HEK293 (cell line): ENCODE measurements at regions not wholly inside any gene's neighbourhood (a gene's known extent, or its start where the extent isn't known, plus 50 kb on each side); places are given as distances from the start of the nearest gene placed in this dataset.

Source experiments
- CTCF ChIA-PET: fragments of 350-600 bp; formaldehyde crosslinking; extraction: SDS; loops from one replicate; lab custom pipeline; 2021; ENCODE audit warnings: antibody characterized with exemption; lab: Yijun Ruan, JAX
- POLR2A ChIA-PET: fragments of 300-600 bp; formaldehyde crosslinking; extraction: SDS; loops from one replicate; lab custom pipeline; 2020; ENCODE audit warnings: antibody characterized with exemption, inconsistent platforms; lab: Yijun Ruan, JAX
- H3K27ac ChIP-seq: fragments of 200-500 bp; sonication (Bioruptor generic); 2 replicates; pipeline ENCODE4 v1.5.1; 2014; ENCODE audit warnings: low read depth, low read length, control low read depth, inconsistent platforms; ENCODE audit errors: extremely low read depth
- H3K36me3 ChIP-seq, 2 experiments: fragments of 200-500 bp in 1 of 2; sonication (Bioruptor generic) in 1 of 2; 1 replicate in 1 of 2; 2 replicates in 1 of 2; pipeline ENCODE4 v1.5.1; 2014 to 2017; ENCODE audit warnings: inconsistent platforms in 2 of 2, low read length in 2 of 2; ENCODE audit not compliant: control insufficient read depth in 2 of 2, insufficient read depth in 1 of 2
- H3K4me1 ChIP-seq: fragments of 200-500 bp; sonication (Bioruptor generic); 2 replicates; pipeline ENCODE4 v1.5.1; 2014; ENCODE audit warnings: mild to moderate bottlenecking, low read length, inconsistent platforms; ENCODE audit not compliant: control insufficient read depth, insufficient read depth
- H3K4me3 ChIP-seq: 2 replicates; pipeline ENCODE4 v1.5.1; 2011; ENCODE audit warnings: low read depth, mild to moderate bottlenecking, control low read depth, low read length, moderate library complexity
- H3K9me3 ChIP-seq: fragments of 200-500 bp; sonication (Bioruptor generic); 2 replicates; pipeline ENCODE4 v1.5.1; 2014; ENCODE audit warnings: low read depth, low read length, inconsistent platforms; ENCODE audit not compliant: control insufficient read depth, insufficient read depth
- ELK4 ChIP-seq: IDR thresholded peaks from 2 replicates; pipeline ENCODE4 v1.6.1; 2011; ENCODE audit warnings: mild to moderate bottlenecking, low read depth, low read length, borderline replicate concordance
- KLF16 ChIP-seq: fragments of 450-650 bp; formaldehyde crosslinking; IDR thresholded peaks from 2 replicates; pipeline ENCODE4 v1.5.1; 2017; ENCODE audit warnings: missing biosample characterization, missing genetic modification characterization
- PRDM10 ChIP-seq: fragments of 450-650 bp; formaldehyde crosslinking; IDR thresholded peaks from 2 replicates; pipeline ENCODE4 v1.5.1; 2016; ENCODE audit warnings: missing biosample characterization, missing genetic modification characterization
- SETDB1 ChIP-seq: IDR thresholded peaks from one replicate; pipeline ENCODE4 v1.6.1; 2017; ENCODE audit warnings: mild to moderate bottlenecking, low read length, moderate library complexity, mixed read lengths; ENCODE audit not compliant: insufficient read length
- ZFP69B ChIP-seq: fragments of 450-650 bp; formaldehyde crosslinking; IDR thresholded peaks from 2 replicates; pipeline ENCODE4 v1.5.1; 2016; ENCODE audit warnings: missing biosample characterization, missing genetic modification characterization
- ZNF184 ChIP-seq: fragments of 450-650 bp; IDR thresholded peaks from 2 replicates; pipeline ENCODE4 v1.5.1; 2018; ENCODE audit warnings: missing biosample characterization, mild to moderate bottlenecking, missing genetic modification characterization
- ZNF37A ChIP-seq: fragments of 450-650 bp; IDR thresholded peaks from 2 replicates; pipeline ENCODE4 v1.5.1; 2018; ENCODE audit warnings: missing biosample characterization, missing genetic modification characterization
- ZNF518A ChIP-seq: fragments of 450-650 bp; formaldehyde crosslinking; conservative IDR thresholded peaks from 2 replicates; pipeline ENCODE4 v1.5.1; 2016; ENCODE audit warnings: low read depth, missing biosample characterization, missing genetic modification characterization
- ZNF548 ChIP-seq: fragments of 450-650 bp; formaldehyde crosslinking; IDR thresholded peaks from 2 replicates; pipeline ENCODE4 v1.5.1; 2016; ENCODE audit warnings: missing biosample characterization, missing genetic modification characterization
- ZNF626 ChIP-seq: fragments of 450-650 bp; sonication (Bioruptor Pico); formaldehyde crosslinking; IDR thresholded peaks from 2 replicates; pipeline ENCODE4 v1.5.1; 2018; ENCODE audit warnings: missing biosample characterization, missing genetic modification characterization, inconsistent platforms
- ZNF704 ChIP-seq: fragments of 450-650 bp; formaldehyde crosslinking; IDR thresholded peaks from 2 replicates; pipeline ENCODE4 v1.5.1; 2016; ENCODE audit warnings: missing biosample characterization, missing genetic modification characterization
- ZSCAN16 ChIP-seq: fragments of 450-650 bp; formaldehyde crosslinking; IDR thresholded peaks from 2 replicates; pipeline ENCODE4 v1.5.1; 2016; ENCODE audit warnings: missing biosample characterization, missing genetic modification characterization

- TF ChIP-seq PRDM10 (tag by site-specific recombination) (no peak), SETDB1 (no peak), ZSCAN16 (tag by site-specific recombination) (no peak)
These were observed 54.5 kb upstream of the GATA2 start (continued) for GRCh38 chr3:128547368-128547987.

GRCh38 chr3:128546646-128547045, 53.6 kb upstream of the GATA2 start:
- H3K4me3 ChIP-seq: no peak overlapping the region
- H3K9me3 ChIP-seq: no peaks in the 10 kb centered on the region
- CTCF ChIA-PET: interaction anchor here (0.7 kb wide), 1 partner anchor 10 kb away, joined by 3 read pairs; no protein-coding TSS in a partner anchor
- POLR2A ChIA-PET: no interaction called here
- TF ChIP-seq ZNF704 (no peak), KLF16 (tag by site-specific recombination) (no peak), ZNF37A (tag by site-specific recombination) (no peak), ZNF626 (tag by site-specific recombination) (no peak), ZFP69B (tag by site-specific recombination) (no peak), ZNF518A (tag by site-specific recombination) (no peak), ELK4 (no peak), ZNF184 (tag by site-specific recombination) (no peak), ZNF548 (tag by site-specific recombination) (no peak)
- no peaks in the 10 kb centered on the region for H3K36me3 ChIP-seq
- no peak overlapping the region for H3K27ac ChIP-seq
- no peaks in the 10 kb centered on the region for H3K4me1 ChIP-seq
